Endodermal cell (in vitro differentiated cells): ENCODE measurements at regions not wholly inside any gene's neighbourhood (a gene's known extent, or its start where the extent isn't known, plus 50 kb on each side); places are given as distances from the start of the nearest gene placed in this dataset.

Experiments
- DNase-seq: peaks from one replicate; pipeline ENCODE4 v3.0.0-alpha.2; 2017
- H3K27ac ChIP-seq: 2 replicates; pipeline ENCODE4 v1.5.1; 2013; ENCODE audit warnings: mild to moderate bottlenecking, low read depth, low read length, moderate library complexity
- H3K27me3 ChIP-seq: 2 replicates; pipeline ENCODE4 v1.6.1; 2013; ENCODE audit warnings: mild to moderate bottlenecking, low read length, moderate library complexity; ENCODE audit not compliant: insufficient read depth, control insufficient read depth, poor library complexity, severe bottlenecking
- H3K36me3 ChIP-seq: 2 replicates; pipeline ENCODE4 v1.7.0; 2013; ENCODE audit warnings: mild to moderate bottlenecking, low read length, moderate library complexity; ENCODE audit not compliant: control insufficient read depth, insufficient read depth
- H3K4me1 ChIP-seq: one replicate; pipeline ENCODE4 v1.7.0; 2013; ENCODE audit warnings: low read length; ENCODE audit not compliant: control insufficient read depth, insufficient read depth
- H3K4me3 ChIP-seq: 2 replicates; pipeline ENCODE4 v1.5.1; 2013; ENCODE audit warnings: mild to moderate bottlenecking, low read length, moderate library complexity
- H3K9ac ChIP-seq: 2 replicates; pipeline ENCODE4 v1.6.1; 2013; ENCODE audit warnings: mild to moderate bottlenecking, low read length, moderate library complexity; ENCODE audit not compliant: poor library complexity, severe bottlenecking; ENCODE audit errors: extremely low read depth
- H3K9me3 ChIP-seq: 2 replicates; pipeline ENCODE4 v1.6.1; 2013; ENCODE audit warnings: mild to moderate bottlenecking, low read length, moderate library complexity; ENCODE audit not compliant: control insufficient read depth
- H3K27ac Mint-ChIP-seq: 2 replicates; pipeline ENCODE4 v1.8.0; 2020; ENCODE audit warnings: mixed read lengths
- H3K27me3 Mint-ChIP-seq: 2 replicates; pipeline ENCODE4 v1.8.0; 2021; ENCODE audit warnings: mild to moderate bottlenecking, mixed read lengths; ENCODE audit not compliant: insufficient read depth
- H3K36me3 Mint-ChIP-seq: 2 replicates; pipeline ENCODE4 v1.8.0; 2020; ENCODE audit warnings: low read depth, mixed read lengths
- H3K4me1 Mint-ChIP-seq: 2 replicates; pipeline ENCODE4 v1.8.0; 2020; ENCODE audit warnings: mixed read lengths
- H3K4me3 Mint-ChIP-seq: 2 replicates; pipeline ENCODE4 v1.8.0; 2020; ENCODE audit warnings: mild to moderate bottlenecking, moderate library complexity, mixed read lengths
- H3K9me3 Mint-ChIP-seq: 2 replicates; pipeline ENCODE4 v1.8.0; 2020; ENCODE audit warnings: mild to moderate bottlenecking, mixed read lengths
- WGBS, 2 experiments: methylation state at CpG; one replicate each; pipeline versions ENCODE4 v1.1.5 to v1.1.7; 2013; ENCODE audit warnings: missing lambda C conversion rate in 2 of 2, mixed read lengths in 1 of 2; ENCODE audit not compliant: insufficient coverage in 1 of 2, insufficient read length in 1 of 2; 5-methylcytosine and 5-hydroxymethylcytosine counted together
- TF ChIP-seq, protein P1 (sequence below): fragments of 200-600 bp; sonication (generic); conservative IDR thresholded peaks from 2 replicates; pipeline ENCODE4 v1.5.0; 2021; ENCODE audit warnings: antibody characterized with exemption, mild to moderate bottlenecking

DNA sequence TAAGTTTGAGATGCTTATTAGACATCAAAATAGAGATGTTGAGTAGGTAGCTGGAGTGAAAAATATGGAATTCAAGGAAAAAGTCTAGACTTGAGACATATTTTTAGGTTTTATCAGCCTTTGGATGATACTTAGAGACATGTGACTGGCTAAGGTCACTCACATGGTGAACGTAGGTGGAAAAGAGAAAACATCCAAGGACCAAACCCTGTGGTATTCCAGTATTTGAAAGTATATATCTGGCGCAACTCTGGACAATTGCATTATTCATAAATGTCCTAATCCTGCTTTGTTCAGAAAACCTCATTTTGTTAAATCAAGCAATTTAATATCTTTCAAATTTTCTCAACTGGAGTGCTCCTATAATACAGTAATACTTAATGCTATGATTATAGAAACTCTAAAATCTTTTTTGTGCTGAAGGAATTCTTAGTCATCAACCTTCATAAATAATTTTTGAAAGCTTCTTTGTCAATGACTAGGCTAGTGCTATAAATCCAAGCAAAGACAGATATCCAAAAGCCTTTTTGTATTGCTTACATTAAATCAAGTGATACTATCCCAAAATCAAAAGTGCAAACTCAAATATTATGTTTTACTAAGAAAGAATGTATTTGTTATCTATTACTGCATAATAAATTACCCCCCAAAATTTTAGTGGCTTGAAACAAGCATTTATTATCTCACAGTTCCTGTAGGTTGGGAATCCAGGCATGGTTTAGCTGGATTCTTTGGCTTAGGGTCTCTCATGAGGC lies 452.0 kb downstream of the ENC1 start:
- WGBS, 2 experiments: 90 to 94% methylated on average over 2 of the region's 2 CpGs
- Histone ChIP-seq H3K4me1 (no peaks in the 10 kb centered on the region), H3K27ac (no peak overlapping the region), H3K9me3 (no peaks in the 10 kb centered on the region), H3K9ac (no peak overlapping the region), H3K27me3 (no peaks in the 10 kb centered on the region), H3K4me3 (no peak overlapping the region), H3K36me3 (no peaks in the 10 kb centered on the region)
- Mint-ChIP-seq H3K4me1 (peaks cover 8% of the 10 kb centered on the region), H3K27ac (no peak overlapping the region), H3K9me3 (no peaks in the 10 kb centered on the region), H3K36me3 (no peaks in the 10 kb centered on the region), H3K4me3 (no peak overlapping the region), H3K27me3 (peaks cover 3% of the 10 kb centered on the region)
- no peak for DNase-seq
- TF ChIP-seq, protein P1, sequence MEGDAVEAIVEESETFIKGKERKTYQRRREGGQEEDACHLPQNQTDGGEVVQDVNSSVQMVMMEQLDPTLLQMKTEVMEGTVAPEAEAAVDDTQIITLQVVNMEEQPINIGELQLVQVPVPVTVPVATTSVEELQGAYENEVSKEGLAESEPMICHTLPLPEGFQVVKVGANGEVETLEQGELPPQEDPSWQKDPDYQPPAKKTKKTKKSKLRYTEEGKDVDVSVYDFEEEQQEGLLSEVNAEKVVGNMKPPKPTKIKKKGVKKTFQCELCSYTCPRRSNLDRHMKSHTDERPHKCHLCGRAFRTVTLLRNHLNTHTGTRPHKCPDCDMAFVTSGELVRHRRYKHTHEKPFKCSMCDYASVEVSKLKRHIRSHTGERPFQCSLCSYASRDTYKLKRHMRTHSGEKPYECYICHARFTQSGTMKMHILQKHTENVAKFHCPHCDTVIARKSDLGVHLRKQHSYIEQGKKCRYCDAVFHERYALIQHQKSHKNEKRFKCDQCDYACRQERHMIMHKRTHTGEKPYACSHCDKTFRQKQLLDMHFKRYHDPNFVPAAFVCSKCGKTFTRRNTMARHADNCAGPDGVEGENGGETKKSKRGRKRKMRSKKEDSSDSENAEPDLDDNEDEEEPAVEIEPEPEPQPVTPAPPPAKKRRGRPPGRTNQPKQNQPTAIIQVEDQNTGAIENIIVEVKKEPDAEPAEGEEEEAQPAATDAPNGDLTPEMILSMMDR: no peak

GRCh38 chr5:74187757-74188156 lies 452.8 kb downstream of the ENC1 start:
- no peaks in the 10 kb centered on the region for H3K9me3 Mint-ChIP-seq
- Histone ChIP-seq H3K36me3 (no peaks in the 10 kb centered on the region), H3K27me3 (no peaks in the 10 kb centered on the region), H3K27ac (no peak overlapping the region), H3K4me3 (no peak overlapping the region), H3K9me3 (no peaks in the 10 kb centered on the region), H3K9ac (no peak overlapping the region), H3K4me1 (no peaks in the 10 kb centered on the region)
- peaks cover 5% of the 10 kb centered on the region for H3K27me3 Mint-ChIP-seq
- no peak overlapping the region for H3K27ac Mint-ChIP-seq
- TF ChIP-seq, protein P1: no peak
- peak; percentile 66 for DNase-seq
- H3K4me3 Mint-ChIP-seq: no peak overlapping the region
- 57 to 84% methylated on average over 1 of the region's 1 CpG for WGBS, 2 experiments
- no peaks in the 10 kb centered on the region for H3K36me3 Mint-ChIP-seq
- peaks cover 8% of the 10 kb centered on the region for H3K4me1 Mint-ChIP-seq

- H3K36me3 Mint-ChIP-seq: no peaks in the 10 kb centered on the region
- Histone ChIP-seq H3K4me1 (no peaks in the 10 kb centered on the region), H3K27ac (no peak overlapping the region), H3K27me3 (no peaks in the 10 kb centered on the region), H3K36me3 (no peaks in the 10 kb centered on the region), H3K9ac (no peak overlapping the region), H3K4me3 (no peak overlapping the region), H3K9me3 (no peaks in the 10 kb centered on the region)
- no peak for DNase-seq
- H3K27ac Mint-ChIP-seq: no peak overlapping the region
- 78 to 92% methylated on average over 2 to 6 of the region's 6 CpGs for WGBS, 2 experiments
- no peaks in the 10 kb centered on the region for H3K9me3 Mint-ChIP-seq
- peaks cover 6% of the 10 kb centered on the region for H3K27me3 Mint-ChIP-seq
- H3K4me1 Mint-ChIP-seq: peaks cover 8% of the 10 kb centered on the region
- TF ChIP-seq, protein P1: no peak
- H3K4me3 Mint-ChIP-seq: no peak overlapping the region
Measured at GRCh38 chr5:74186356-74187315, 453.9 kb downstream of the ENC1 start.
